CD4-positive, alpha-beta T cell treated with Interleukin-10 for 1 hour (primary cell): ENCODE measurements at regions not wholly inside any gene's neighbourhood (a gene's known extent, or its start where the extent isn't known, plus 50 kb on each side); places are given as distances from the start of the nearest gene placed in this dataset.

Source experiments
- DNase-seq: peaks from one replicate; pipeline ENCODE4 v3.0.0-alpha.2; 2020

DNA sequence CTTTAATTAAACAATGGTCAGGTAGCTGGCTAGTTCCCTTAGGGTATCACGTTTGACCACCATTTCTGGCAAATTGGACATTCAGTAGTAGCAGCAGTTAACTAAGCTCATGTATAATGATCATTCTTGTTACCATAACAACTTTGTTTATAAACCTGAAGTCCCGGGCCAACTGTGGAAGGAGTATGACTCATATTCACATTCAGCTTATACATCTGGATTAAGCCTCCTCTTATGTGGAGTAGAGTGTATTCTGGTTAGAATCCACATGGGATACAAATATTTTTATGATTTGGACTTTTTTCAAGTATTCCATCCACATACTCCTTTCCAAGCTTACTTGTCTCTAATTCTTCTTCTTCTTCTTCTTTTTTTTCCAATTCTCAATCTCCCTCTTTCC lies 70.3 kb upstream of the ZSWIM2 start:
- DNase-seq = no peak

DNA sequence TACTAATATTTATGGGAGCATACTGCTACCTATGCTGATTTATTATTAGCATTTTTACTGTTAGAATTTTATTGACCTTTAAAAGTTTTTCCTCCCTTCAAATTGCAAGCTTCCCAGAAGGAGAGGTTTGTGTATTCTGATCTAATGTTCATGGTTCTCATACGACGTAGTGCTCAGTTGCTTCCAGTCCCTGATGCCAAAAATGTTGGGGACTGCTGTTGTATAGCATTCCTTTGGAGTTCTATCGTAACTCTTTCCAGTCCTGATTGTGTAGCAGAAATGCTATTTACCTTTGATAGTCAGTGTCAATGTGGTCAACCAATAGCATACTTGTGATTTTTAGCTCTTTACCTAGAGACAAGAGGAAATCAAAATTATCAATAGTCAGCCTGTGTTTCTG lies 69.5 kb upstream of the ZSWIM2 start:
- DNase-seq = no peak

DNA sequence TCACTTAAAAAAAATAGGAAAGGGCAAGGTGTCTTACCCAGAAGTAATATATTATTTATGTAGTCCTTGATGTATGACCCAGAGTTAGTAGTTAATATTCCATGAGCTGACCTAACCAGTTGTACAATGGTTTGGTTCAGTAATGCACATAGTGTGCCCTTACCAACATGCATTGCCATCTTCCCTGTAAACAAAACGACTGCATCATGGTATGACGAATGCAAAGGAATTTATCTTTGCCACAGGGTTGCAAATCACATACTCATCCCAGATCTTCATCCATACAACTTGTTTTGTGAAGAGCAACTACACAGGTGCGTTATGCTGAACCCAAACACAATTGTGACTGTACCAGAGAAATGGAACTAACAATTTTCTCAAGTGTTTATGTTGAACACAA lies 68.9 kb upstream of the ZSWIM2 start:
- DNase-seq = no peak

DNA sequence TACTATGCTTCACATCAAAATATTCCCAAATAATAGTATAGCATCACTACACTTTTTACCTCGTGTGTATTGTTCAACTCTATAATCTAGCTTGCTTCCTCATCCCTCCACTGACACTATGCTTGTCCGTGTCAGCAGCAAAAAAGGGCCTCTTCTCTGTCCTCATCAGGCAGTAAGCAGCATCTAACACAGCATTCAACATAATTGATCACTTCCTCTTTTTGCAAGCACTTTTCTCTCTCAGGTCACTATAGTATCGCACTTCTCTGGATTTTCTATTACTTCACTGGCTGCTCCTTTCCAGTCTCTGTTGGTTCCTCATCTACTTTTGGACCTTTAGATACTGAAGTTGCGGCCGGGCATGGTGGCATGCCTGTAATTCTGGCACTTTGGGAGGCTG lies 64.9 kb upstream of the ZSWIM2 start:
- no peak for DNase-seq

DNA sequence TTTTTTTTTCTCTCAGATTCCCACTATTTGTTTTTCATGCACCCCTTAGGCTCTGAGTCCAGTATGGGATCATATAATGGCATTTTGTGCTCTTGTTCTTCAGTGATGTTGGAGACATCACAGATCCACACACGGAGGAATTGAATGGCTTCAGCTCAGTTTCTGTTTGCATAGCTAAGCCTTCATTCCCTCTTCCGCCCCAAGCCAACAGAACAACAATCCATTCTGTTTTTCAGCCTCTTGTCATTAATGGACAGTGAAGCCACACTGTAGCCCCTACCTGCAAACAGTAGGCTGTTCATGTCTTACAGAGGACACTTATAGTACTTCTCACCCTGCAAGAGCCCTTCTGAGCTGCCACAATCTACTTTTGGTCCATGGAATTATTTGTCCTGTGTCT lies 64.0 kb upstream of the ZSWIM2 start:
- DNase-seq = no peak

DNA sequence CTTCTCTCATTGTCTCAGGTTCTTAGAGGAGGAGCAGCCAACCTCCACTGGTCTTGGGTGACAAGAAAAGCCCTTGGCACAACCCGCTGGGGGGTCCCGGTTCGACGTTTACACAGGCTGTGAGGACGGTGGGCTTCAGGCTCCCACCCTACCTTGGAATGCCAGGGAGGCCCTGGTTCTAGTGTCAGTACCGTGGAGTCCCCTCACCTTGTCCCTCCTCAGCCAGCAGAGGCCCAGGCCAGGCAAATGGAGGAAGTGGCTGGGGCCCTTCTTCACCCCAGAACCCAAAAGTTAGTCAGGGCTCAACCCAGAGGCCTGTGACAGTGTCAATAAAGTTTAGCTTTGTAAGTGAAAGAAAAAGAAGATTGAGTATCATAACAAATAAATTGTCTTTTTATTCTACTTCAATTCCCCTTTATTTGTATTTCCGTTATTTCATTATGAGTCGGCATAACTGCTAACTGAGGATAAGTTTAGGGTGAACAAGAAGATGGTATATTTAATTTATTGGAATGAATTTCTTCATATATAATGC lies 62.6 kb upstream of the ZSWIM2 start:
- no peak for DNase-seq

DNA sequence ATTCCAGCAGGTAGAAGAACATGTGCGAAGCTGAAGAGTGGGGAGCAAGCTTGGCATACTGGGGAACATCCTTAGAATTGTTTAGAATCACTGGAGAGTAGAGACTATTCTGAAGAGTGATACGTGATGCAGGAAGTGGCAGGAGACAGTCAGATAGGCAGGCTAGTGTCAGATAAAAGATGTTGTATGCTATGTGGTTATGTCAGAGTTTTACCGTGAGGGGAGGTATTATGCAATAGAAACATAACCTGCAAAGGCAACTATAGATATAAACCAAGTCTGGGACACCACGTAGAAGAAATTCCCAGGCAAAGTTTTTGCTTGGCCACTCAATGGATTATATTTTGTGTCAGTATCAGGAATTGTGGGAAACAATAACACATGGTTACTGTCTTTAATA lies 62.0 kb upstream of the ZSWIM2 start:
- no peak for DNase-seq

DNA sequence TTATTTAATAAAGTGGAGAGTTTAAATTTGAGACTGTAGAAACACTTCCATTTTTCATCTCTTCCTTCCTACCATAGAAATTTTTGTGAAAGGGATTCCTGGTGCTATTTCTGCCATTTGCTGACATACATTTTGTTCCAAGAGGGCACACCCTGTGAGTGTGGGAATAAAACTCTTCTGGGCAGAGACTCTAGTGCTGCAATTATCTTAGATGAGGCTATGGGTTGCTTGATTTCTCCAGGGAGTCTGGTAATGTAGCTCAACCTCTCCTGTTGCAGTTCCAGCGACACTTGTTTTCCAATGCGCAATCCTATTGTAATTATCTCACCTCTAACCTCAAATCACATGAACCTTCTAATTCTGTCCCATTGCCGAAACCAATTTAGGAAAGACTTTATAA lies 60.1 kb upstream of the ZSWIM2 start:
- no peak for DNase-seq

DNA sequence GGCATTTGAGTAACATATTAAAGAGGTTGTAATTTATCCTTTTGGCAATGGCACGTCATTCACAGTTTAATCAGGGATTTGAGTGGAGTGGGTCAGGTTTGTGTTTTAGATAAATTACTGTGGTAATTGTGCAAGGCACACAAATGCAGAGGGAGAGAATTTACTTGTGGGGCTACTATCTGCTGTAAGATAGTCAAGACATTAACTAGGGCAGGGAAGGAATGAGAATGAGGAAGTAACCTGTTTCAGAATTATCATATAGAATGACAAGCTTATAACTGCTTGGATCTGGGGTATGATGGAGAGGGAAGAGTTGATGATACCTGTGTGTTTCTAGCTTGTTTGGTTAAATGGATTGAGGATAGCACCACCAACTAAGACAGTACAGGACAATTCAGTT lies 58.9 kb upstream of the ZSWIM2 start:
- DNase-seq = no peak

DNA sequence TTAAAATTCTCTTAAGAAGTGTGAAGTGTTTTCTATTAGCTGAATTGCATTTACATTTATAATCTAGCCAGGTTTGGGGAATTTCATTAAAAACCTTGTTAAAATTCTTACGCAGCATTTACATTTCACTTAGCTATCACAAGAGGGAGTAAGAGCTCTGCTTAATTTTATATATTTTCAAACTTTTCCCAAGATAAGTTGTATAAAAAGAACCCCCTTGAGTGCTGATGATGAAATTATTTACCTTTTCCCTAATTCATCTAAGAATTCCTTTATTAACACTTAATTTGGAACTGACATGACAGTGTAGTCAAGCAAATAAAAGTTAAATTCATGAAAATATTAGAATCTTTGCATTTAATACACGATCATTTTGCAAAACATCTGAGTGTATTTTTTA lies 54.2 kb upstream of the ZSWIM2 start:
- no peak for DNase-seq
